Dermis microvascular lymphatic vessel endothelial cell (primary cell): ENCODE measurements at regions not wholly inside any gene's neighbourhood (a gene's known extent, or its start where the extent isn't known, plus 50 kb on each side); places are given as distances from the start of the nearest gene placed in this dataset.

Experiments
- DNase-seq, 2 donors: peaks; one replicate each; pipeline versions ENCODE4 v3.0.0 to v3.0.0-alpha.2; 2010; ENCODE audit warnings: low read depth in 2 of 2

DNA sequence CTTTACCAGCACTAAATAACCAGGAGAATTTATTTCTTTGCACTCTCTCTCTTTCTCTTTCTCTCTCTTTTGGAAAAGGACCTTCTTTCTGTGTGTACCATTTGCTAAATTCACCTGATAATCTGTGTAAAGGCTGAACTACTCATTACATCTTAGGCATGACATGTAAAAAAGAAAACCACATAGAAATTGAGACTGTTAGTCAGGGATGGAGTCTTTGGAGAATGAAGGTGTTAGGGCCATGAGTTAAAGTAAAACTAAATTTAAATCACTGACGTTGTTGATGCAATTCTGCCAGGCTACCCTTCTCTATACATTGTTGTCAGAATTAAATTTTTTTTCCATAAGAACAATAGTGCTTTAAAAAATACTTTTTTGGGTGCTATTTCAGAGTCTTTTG is 263.3 kb downstream of the PTEN start:
- no peak for DNase-seq

DNA sequence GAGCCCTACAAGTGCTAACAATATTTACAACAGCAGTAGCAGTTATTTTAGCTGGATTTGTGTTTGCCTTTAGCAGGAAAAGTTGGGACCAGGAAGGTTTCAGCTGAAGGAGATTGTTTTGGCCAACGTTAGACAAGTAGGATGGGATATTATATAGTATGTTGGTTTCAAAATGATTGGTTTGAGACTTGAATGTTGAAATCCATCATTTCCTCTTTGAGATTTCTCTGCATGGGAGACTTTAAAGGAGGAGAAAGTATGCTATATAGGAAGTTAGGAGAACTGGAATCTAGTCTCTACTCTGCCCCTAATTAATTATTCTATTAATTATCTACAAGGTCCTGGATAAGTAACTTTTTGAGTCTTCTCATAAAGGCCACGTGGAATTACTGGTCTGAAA is 263.8 kb downstream of the PTEN start:
- DNase-seq, result no peak

DNA sequence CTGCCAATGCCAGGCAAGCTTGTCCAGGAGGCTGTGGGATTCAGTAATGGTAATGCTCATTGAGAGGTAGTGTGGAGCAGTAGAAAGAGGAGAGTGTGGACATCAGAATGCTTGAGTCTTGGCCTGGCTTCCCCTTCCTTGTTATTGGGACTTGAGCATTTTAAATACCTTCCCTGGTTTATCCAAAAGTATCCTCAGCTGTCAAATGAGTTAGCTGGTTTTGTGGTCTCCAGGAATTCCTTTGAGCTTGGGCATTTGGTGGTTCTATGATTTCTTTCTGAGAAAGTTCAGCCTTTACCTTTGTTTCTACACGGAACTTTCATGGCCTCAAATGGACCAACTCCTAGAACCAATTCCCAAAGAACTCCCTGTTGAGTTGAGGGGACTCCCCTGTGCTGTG is 264.3 kb downstream of the PTEN start:
- DNase-seq, result no peak

DNA sequence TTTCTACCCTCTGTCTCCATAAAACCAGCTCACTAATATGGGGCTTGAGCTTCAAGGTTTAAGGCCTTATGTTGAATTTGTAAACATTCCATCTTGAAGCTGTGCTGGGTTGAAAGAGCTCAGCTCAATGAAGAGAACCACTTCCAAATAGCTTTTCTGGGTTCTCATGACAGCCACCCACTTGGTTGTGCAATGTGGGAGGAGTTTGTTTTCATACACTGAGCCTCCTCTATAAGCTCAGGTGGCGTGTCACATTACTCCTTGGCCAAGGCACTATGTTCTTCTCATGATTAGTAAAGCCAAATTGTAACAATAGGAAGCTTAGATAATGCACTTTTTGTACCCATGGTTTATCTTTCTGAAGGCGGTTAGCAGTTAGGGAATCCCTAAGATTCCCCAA is 265.6 kb downstream of the PTEN start:
- no peak for DNase-seq

DNA sequence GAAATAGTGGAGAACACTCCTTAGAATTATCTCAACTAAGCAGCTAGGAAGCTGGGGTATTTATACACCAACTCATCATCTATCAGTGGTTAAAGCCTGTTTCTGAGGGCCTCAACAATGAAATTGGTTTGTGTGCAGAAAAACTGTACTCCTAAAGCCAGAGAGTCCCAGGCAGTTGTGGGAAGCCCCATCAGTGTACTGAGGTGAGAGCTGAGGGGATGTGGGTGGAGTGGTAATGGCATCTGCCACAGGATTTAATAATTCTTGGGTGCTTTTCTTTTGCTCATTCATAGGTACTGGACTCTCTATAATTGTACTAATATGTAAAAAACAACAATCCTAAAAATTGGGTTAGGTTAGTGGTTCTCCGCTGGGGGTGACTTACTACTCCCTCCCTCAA is 267.5 kb downstream of the PTEN start:
- DNase-seq, result no peak

DNA sequence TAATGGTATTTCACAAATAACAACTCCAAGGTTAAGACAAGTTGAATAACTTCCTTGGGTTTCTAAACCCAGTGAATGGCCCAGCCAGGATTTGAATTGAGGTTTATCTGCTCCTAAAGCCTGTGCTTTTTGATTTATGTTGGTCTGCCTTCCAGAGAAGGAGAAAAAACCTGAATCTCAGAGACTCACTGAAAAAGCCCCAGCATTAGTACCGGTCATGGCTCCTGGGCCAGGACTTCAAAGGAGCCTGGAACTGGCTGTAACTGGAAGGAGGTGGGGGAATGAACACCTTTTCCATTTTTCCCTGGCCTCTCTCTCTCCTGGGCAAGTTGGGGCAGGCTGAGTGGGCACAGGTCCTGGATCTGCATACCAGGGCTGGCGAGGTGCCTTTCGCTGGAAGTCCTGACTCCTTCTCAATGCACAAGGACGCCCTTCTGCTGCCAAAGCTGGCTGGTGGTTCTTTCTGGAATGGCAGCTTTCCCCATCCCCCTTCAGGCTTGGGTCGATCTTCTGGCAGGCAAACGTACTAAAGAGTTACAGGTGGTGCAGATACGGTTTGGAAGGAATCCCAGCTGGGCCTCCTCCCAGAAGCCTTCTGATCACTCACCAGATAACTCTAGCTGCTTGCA is 268.2 kb downstream of the PTEN start:
- no peak for DNase-seq

DNA sequence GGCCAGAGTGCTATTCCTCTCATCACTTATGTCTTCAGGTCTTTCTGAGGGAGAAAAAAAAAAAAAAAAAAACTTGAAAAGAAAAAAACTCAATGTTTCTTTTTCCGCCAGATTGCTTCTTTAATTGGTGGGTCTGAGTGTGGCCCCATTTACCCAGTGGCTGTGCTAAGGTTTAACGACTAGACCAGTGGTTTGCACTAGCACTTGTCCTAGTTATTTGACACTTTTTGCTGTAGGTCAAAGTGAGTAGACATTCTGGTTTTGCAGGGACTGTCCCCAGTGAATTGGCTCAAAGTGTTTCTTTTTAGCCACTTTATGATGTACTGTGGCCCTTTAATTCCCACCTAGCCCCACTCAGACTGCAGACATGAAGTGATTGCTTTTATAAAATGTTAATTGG is 273.3 kb downstream of the PTEN start:
- no peak for DNase-seq

DNA sequence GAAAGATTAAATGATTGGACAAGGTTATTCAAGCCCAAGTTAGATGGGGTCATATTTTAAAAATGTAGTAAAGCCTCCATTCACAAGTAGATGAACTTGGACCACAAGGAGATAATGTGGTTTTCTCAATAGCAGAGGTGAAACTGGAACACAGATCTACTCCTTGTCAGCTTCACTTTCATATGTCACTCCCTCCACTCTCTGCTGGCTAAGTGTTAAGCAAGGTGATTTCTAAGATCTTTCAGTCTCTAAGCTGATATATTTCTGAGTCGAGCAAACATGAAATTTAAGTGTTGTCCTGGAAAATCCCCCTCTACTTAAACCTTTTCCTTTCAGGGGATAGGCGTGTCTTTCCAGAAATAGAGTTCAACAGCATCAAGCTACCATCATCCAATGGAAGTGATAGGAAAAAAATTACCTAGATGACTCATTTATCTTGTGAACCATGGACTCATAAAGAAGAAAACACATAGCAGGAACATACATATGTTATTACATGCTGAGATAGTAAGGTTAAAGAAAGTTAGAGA is 275.0 kb downstream of the PTEN start:
- DNase-seq, result no peak

DNA sequence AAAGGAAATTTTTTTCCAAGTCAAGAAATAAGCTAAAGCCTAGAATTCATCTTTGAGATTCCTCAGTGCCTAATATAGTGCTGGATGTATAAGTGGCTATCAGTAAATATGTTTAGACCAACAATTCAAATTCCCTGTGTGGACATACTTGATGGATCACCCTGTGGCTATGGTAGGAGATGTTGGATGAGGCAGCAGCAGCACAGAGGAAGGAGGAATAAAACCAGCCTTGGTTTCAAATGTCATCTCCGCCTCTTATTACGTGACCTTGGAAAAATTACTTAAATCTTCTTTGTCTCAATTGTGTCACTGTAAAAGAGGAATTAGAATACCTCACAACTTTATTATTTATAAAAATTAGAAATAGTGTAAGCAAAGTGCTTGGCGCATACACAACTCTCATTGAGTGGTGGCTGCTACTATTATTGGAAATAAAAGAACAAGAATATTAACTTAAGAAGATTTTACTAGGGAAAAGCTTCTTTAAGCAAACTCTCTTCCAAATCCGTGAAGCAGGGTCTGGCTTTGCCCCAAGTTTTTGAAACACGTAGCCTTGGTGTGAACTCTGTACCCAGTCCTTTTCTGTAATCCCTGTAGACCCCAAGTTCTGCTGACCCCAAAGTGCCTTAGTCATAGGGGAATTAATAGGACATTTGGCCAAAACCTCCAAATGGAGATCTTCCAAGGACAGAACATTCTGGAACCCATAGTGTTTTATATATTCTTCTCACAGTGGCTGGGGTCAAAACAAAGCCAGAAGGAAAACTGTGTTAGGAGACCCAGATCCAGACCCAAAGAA is 283.8 kb downstream of the PTEN start:
- DNase-seq, result no peak

DNA sequence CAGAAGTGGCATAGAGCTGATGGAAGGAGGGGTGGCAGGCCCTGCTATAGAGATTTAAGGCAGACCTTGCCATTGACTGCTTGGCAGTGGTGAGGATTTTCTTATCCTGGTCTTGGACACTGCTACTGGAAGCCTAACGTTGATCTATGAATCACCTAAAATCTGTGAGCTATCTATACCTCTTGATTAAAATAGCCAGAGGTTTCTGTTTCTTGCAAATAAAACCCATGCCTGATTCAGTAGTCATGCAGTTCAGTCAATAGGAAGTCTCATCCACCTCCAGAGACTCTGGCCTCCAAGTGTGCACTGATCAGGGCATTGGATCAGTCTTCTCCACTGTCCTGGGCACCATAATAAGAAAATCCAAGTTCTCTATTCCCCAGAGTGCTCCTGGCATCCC is 286.5 kb downstream of the PTEN start:
- DNase-seq, result no peak

DNA sequence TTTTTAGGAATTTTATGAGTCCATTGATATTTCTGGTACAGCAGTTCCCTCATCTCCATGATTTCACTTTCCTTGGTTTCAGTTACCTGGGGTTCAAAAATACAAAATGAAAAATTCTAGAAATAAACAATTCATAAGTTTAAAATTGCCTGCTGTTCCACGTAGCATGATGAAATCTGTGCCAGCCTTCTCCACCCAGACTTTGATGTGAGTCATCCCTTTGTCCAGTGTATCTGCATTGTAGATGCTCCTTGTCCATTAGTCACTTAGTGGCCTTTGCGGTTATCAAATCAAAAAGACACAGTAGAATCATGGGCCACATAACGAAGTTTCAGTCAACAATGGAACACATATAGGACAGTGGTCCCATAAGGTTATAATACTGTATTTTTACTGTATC is 286.9 kb downstream of the PTEN start:
- DNase-seq, result peak in 1 of 2 donors; percentile 68

DNA sequence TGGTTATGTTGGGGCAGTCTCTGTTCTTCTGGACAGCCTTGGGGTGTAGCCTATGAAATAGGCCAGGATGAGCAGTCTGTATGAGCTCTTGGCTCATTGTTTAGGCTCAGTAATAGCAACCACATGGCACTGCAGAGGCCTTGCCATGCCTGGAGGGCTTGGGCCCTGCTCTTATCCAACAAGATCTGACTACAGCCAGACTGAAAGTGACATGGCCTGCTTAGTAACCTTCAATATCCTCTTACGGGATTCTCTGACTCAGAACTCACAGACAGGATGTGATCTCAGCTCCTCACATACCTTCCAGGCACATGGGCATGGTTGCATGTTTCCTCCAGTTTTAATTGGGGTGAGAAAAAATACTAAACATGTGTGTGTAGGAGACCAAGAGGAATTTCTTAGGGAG is 289.3 kb downstream of the PTEN start:
- DNase-seq, result peak; percentile 15 to 89

DNA sequence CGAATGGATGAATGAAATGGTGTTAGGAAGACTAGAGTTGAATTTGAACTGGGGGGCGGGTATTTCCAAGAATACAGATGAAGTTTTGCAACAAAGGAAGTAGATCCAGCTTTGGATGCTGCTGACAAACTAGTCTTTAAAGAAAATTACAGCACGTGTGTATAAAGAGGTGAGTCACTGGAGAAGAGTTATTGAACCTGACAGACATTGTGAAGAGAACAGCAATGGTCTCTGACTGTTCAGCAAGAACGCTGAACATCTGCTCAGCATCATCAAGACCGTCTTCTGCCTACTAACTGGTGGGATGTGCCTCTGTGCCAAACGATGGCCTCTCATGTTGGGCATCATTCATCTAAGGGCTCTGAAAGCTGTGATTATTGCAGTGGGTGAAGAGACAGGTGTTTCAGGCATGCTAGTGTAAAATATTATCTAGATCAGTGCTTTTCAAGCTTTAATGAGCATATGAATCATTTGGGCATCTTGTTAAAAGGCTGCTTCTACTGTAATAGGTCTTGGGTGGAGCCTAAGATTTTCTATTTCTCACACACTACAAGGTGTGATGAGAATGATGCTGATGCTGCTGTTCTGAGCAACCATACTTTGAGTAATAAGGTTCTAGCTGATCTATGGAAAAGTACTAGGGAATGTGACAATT is 291.3 kb downstream of the PTEN start:
- DNase-seq, result no peak

DNA sequence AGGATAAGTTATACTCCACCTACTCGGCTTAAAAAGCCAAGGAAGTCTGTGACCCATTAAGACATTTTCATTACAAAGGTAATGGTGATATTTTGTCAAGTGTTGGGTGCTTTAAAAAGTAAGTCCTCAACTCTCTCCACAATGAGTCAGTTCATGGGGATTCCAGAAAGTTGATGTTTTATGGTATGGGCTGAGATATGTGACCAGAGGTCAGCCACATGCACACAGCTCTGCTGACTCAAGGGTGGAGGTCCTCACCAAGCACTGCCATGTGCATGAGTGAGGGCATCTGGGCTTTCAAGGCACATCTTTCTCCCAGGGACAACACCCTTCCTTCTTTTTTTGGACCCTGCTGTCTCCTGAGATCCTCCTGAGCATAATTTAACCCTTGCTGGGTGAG is 292.9 kb downstream of the PTEN start:
- peak in 1 of 2 donors; percentile 31 for DNase-seq

DNA sequence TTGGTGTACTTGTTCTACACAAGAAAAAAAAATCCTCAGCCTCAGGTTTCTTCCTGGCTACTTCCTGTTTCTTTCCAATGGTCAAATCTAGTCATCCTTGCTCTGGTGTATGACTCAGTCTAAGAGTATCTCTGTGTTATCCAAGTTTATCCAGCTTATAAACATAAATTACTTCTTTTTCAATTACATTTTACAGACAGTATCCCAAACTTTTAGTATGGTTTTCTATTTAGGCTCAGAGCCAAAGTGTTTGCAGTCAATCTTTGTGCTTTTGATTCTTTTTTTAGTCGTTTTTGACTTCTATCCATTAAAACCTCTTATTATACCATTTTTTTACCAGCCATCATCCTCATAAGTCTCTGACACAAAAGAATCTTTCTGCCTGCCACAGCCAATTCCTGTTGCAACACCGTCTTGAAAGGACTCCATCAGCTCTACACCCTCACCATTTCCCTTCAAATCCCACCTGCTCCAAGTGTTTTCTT is 294.6 kb downstream of the PTEN start:
- DNase-seq, result peak in 1 of 2 donors; percentile 75

DNA sequence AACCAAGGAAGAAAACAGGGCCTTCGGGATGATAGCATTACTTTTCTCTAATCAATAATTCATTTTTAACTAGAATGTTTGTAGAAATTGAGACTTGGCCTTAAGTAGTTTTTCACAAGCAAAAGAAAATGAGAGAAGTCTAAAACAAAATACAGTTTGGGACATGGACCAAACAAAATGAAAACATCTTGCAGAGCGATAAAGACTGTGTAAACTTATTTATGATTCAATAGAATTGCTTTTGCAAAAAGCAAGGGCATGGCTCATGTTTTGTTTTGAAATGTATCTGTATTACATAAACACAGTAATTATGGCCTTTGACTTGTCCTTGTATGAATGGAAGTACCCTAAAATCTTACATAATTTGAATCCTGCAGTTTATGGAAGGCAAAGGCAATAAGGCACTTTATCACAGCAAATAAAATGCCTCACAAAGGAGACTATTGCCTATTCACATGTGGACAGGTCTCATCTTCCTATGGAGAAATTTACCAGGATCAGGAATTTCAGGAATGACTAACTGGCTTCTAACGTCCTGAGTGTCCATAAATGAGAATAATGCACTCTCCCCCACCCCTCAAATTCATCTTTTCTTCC is 295.2 kb downstream of the PTEN start:
- no peak for DNase-seq

DNA sequence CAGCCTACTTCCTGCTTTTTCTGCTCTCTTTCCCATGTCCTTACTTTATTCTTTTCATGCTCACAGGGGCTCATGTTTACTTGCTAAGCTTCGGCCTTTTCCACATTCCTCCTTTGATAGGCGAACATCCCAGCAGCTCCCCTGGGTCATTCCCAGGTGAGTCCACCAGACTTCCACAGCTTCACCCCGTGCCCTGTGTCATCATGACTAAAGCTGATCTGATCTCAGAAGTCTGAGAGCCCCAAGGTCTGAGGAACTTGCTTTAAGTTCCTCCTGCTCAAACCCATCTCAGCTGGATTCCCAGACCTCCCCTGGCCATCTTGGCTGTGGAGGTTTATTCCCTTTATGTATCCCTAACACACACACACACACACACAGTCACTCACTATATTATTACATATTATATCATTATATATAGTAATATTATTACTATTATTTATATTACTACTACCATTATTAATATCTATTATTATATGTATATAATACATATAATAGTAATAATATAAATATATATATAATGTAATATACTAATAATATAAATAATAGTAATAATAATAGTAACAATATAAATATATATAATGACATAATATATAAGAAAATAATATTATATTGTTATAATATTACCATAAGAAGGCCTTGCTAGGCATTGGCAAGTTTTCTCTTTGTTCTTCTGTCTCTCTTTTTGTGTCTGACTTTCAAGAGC is 295.9 kb downstream of the PTEN start:
- no peak for DNase-seq

DNA sequence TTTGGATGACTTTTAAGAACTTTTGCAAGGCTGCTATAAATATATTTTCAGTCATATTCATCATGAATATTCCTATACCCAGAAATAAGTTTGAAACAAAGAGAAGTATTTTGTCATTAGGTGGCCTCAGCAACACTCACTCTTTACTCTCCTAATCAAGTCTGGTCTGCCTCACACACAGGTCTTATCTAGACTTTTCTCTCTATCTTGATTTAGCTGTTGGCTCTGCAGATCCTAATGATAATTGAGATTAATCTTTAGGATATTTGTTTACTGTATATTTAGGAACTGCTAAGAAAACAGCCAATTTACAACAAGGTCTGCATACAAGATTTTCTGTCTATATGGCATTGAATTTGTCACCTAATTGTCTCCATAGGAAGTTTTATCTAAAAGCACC is 297.6 kb downstream of the PTEN start:
- DNase-seq, result no peak

DNA sequence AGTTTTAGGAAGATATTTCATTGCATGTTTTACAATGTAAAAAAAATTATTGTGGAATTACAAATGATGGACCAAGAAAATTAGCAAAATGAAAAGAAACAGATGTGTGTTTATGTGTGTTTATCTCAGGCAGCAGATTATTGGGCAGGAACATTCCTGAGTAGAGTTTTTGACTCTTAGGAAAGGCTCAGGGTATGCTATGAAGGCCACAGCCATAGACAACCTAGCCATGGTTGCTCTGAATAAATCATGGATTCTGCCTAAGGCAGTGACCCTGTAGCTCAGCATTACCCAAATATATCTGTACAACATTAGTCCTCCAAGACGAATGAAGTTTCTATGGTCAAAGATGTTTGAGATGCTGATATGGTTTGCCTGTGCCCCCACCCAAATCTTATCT is 298.3 kb downstream of the PTEN start:
- DNase-seq, result no peak

DNA sequence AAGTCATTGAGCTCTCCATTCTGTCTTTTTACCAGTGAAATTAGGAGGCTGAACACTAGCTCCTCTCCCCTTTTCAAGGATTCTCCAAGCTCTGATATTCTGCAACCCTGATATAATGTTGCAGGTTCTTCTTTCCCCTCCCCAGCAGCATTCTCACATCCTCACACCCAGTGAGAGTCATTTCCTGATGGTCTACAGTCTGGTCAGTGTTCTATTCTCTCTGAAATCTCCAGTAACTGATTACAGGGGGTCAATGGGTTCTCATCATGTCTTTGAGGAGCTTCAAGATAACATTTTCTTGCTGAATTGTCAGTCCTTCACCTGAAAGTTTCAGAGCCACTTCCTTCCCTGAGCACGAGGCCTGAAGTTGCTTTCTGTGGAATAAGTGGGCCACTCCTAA is 299.4 kb downstream of the PTEN start:
- peak in 1 of 2 donors; percentile 46 for DNase-seq

DNA sequence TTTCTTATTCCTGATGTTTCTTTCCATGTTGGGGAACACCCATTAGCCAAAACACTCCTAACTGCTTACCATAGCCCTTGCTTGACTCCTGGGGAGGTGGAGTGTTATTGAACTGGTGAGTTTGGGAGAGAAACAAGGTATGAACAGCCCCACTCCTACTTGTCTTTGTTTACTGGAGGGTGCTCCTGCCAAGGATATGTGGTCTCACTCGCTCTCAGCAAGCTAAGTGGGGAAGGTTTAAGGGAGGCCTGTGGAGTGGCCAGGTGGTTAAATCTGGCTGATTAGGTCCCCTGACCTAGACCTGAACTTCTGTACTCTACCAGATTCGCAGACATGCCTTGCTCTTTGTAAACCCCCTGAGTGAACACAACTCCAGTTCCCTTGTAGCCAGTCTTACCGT is 300.1 kb downstream of the PTEN start:
- no peak for DNase-seq
